Epithelial cell of esophagus (primary cell): ENCODE measurements at regions not wholly inside any gene's neighbourhood (a gene's known extent, or its start where the extent isn't known, plus 50 kb on each side); places are given as distances from the start of the nearest gene placed in this dataset.

ENCODE experiments used
- DNase-seq: peaks from one replicate; pipeline ENCODE4 v3.0.0; 2010; ENCODE audit warnings: low read depth
- H3K4me3 ChIP-seq: 2 replicates; pipeline ENCODE4 v1.5.1; 2011; ENCODE audit warnings: mild to moderate bottlenecking, low read length, control low read depth
- TF ChIP-seq, protein P1 (sequence below): IDR thresholded peaks from 2 replicates; pipeline ENCODE4 v1.5.1; 2011; ENCODE audit warnings: low read depth, mild to moderate bottlenecking, low read length, control low read depth, inconsistent platforms; ENCODE audit not compliant: insufficient read depth; ENCODE audit errors: missing control alignments

DNA sequence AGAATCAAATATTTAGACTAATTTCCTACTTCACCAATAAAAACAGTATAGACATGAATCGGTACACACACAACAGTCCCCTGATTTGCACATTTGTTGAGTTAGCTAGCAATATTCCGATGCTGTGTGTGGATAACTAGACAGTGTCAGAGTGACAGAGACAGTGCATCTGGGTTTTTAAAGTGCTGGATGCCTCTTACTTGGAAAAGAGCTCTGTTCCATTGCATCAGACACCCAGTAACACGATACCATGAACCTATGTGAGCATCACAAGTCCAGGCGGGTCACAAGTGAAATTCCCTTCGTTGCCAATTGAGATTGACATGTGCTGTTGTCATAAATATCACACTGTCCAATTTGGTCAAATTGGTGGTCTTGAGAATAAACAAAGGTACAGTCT, 82.0 kb upstream of the ESRRG start:
- DNase-seq = peak; percentile 61
- H3K4me3 ChIP-seq = no peak overlapping the region
- TF ChIP-seq, protein P1, sequence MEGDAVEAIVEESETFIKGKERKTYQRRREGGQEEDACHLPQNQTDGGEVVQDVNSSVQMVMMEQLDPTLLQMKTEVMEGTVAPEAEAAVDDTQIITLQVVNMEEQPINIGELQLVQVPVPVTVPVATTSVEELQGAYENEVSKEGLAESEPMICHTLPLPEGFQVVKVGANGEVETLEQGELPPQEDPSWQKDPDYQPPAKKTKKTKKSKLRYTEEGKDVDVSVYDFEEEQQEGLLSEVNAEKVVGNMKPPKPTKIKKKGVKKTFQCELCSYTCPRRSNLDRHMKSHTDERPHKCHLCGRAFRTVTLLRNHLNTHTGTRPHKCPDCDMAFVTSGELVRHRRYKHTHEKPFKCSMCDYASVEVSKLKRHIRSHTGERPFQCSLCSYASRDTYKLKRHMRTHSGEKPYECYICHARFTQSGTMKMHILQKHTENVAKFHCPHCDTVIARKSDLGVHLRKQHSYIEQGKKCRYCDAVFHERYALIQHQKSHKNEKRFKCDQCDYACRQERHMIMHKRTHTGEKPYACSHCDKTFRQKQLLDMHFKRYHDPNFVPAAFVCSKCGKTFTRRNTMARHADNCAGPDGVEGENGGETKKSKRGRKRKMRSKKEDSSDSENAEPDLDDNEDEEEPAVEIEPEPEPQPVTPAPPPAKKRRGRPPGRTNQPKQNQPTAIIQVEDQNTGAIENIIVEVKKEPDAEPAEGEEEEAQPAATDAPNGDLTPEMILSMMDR = no peak

DNA sequence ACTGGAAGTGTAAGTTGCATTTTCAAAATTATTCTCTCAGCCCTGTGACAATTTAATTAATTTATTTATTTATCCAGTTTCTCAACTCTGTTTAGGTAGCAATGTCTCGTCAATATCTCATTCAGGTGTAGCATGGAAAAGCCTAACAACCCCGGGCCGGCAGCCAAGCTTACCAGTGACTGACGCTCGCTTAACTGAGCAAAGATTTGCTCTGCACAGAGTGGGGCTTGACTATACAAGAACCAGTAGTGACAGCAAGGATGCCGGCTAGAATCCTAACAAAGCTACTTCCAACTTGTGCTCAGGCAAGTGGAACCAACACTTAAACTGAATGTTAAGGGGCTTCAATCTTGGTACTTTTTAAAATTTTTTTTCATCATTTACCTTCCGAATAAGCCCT, 80.9 kb upstream of the ESRRG start:
- no peak for DNase-seq
- H3K4me3 ChIP-seq = no peak overlapping the region
- TF ChIP-seq, protein P1 = no peak

DNA sequence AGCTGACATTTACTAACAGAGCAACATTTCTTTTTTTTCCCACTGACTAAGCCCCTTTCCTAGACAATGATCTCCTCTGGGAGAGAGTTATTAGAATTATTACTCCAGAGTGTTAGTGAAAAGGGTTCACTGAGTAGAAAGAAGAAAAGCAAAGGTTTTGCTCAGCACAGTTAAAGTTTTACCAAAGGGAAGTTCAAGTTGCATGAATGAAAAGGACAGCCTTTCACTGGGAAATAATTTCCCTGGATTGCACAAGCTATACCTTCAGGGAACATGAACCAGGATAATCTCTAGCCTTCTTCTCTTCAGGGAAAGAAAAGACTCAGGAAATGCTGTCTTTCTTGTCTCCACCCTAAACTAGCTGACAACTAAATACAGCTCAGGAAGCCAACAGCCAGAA, 71.4 kb upstream of the ESRRG start:
- DNase-seq = peak; percentile 61
- TF ChIP-seq, protein P1 = no peak

DNA sequence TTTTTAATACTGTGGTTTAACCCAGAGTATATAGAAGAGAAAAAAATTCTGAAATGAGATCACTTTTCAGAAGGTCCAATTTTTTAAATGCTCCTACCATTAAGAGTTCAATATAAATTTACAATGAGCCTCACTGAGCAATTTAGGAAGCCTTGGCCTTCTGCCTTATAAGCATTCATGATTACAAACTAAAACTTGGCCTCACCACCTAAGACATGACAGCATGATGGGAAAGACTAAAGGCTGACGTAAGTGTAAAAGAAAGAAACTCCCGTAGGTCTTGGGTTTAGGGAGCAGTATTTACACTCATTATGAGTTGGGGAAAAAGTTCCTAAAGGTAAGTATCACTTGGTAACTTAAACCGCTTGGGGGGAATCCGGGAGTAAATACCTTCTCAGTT, 70.7 kb upstream of the ESRRG start:
- no peak overlapping the region for H3K4me3 ChIP-seq
- DNase-seq = no peak
- TF ChIP-seq, protein P1 = no peak

More for the DNA sequence above, 71.4 kb upstream of the ESRRG start:
- no peak overlapping the region for H3K4me3 ChIP-seq

DNA sequence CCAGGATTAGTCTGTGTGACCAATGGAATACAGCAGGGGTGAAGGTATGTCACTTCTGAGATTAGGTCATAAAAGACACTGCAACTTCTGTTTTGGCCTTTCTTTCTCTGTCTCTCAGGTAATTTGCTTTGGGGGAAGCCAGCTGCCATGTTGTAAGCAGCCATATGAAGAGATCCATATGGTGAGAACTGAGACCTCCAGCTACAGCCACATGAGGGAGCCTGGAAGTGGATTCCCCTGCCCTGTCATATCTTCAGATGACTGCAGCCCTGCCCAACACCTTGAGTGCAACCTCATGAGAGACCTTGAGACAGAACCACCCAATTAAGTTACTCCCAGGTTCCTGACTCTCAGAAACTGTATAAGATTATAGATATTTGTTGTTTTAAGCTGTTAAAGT, 70.1 kb upstream of the ESRRG start:
- TF ChIP-seq, protein P1 = no peak
- DNase-seq = peak; percentile 11
- H3K4me3 ChIP-seq = no peak overlapping the region

DNA sequence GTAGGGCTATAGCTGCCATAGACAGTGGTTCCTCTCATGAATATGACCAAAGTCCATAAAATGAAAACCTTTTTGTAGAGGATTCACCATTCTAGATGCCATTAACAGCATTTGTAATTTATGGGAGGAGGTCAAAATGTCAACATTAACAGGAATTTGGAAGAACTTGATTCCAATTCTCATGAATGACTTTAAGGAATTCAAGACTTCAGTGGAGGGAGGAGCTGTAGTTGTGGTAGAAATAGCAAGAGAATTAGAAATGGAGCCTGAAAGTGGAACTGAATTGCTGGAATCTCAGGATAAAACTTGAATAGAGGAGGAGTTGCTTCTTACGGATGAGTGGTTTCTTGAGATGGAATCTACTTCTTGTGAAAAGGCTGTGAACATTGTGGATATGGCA, 65.4 kb upstream of the ESRRG start:
- TF ChIP-seq, protein P1 = no peak
- DNase-seq = no peak
- H3K4me3 ChIP-seq = no peak overlapping the region

DNA sequence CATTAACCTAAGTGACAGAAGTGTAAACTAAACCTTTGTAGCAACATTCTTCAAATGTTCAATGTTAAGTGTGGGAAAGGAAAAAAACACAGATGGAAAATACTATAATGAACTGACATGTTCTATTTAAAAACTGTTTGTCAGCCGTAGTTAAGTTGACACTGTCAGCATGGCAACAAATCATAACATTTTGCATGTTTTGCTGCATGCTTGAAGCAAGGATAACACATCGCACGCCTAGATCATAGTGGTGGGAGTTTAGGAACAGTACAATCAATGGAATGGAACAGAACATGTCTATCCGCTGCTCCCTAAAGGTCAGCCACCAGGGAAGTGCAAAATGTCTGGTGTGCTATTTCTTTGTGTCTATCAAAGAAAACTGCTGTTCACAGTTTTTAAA, 62.5 kb upstream of the ESRRG start:
- H3K4me3 ChIP-seq = no peak overlapping the region
- no peak for DNase-seq
- TF ChIP-seq, protein P1 = no peak
